ENCODE measurements at regions not wholly inside any gene's neighbourhood (a gene's known extent, or its start where the extent isn't known, plus 50 kb on each side); places are given as distances from the start of the nearest gene placed in this dataset.

DNA sequence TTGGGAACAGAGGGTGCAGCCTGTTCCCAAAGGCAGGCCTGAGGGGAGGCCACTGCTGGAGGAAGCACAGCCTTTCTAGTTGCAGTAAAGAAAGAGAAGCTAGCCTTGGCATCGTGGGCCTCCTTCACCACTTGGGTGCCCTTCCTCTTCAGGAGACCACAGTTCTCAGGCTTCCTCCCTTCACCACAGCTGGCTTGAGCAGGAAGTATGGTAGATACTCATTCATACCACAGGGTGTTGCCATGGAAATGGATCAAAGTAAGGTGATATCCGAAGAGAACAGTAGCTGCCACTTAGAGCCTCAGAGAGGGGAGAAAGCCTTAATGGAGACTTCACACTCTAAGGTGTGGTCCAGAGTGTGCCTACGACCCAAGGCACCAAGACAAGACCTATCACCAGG, 120.4 kb upstream of the RIPOR2 start:
- no TSS peak for BruUV-seq (replicated peaks)
- H3K4me1 Mint-ChIP-seq (ENCODE audit: insufficient read depth, unreplicated experiment) = peaks cover 6% of the 10 kb centered on the region
- intact Hi-C loops (cut with micrococcal nuclease) = no loop called here
- H3K9me3 Mint-ChIP-seq (ENCODE audit: unreplicated experiment) = peaks cover 4% of the 10 kb centered on the region
- ChIA-PET CTCF (no interaction called here), POLR2A (no interaction called here)
- no peaks in the 10 kb centered on the region for H3K36me3 Mint-ChIP-seq (ENCODE audit: insufficient read depth, unreplicated experiment)
- H3K4me3 Mint-ChIP-seq (ENCODE audit: unreplicated experiment) = no peak overlapping the region
- H3K27me3 Mint-ChIP-seq (ENCODE audit: insufficient read depth, unreplicated experiment) = no peaks in the 10 kb centered on the region
- DNase-seq (ENCODE audit: unreplicated experiment) = no peak
- TF ChIP-seq CTCF (IDR thresholded peaks at IDR 0.05; ENCODE audit: unreplicated experiment) = no peak
- no peak overlapping the region for H3K27ac Mint-ChIP-seq (ENCODE audit: low read depth, unreplicated experiment)

DNA sequence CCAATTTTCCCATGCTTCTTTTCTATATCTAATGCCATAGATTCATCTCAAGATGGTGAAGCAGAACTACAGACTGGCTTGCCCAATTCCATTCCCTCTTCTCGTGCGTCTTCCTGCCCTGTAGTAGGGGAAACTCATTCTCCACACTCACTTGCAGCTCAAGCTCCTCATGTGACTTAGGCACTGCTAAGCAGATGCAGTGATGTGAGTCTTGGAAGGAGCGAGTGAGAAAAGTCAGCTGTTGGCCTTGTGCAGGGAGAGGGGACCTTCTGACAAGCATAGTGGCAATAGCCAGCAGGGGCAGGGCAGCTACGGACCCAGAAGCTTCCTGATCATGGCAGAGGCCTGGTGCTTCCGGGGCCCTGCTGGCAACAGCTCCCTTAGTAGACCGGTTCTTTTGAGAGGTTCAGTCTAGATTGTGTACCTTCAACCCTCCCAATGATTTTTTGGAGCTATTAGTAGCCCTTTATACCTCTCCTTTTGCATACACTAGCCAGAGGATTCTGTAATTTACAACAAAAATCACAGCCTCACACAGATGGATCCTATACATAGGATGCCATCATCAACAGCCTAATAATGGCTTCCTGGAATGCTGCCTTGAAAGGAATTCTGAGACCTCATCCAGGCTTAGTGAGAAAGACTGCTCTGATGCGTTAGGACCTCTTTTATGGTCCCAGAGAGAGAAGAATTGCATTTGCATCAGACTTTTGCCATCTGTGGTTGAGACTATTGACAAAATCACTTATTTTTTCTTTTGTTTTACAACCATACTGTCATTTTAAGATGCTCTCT, 121.5 kb upstream of the RIPOR2 start:
- H3K27me3 Mint-ChIP-seq (ENCODE audit: insufficient read depth, unreplicated experiment) = no peaks in the 10 kb centered on the region
- no TSS peak for BruUV-seq (replicated peaks)
- H3K27ac Mint-ChIP-seq (ENCODE audit: low read depth, unreplicated experiment) = no peak overlapping the region
- no peaks in the 10 kb centered on the region for H3K36me3 Mint-ChIP-seq (ENCODE audit: insufficient read depth, unreplicated experiment)
- POLR2A ChIA-PET = no interaction called here
- CTCF ChIA-PET = interaction anchor here (0.5 kb wide), 1 partner anchor 19 kb away, joined by 4 read pairs; no protein-coding TSS in a partner anchor
- intact Hi-C loops (cut with micrococcal nuclease) = no loop called here
- peaks cover 6% of the 10 kb centered on the region for H3K9me3 Mint-ChIP-seq (ENCODE audit: unreplicated experiment)
- H3K4me3 Mint-ChIP-seq (ENCODE audit: unreplicated experiment) = no peak overlapping the region
- peaks cover 2% of the 10 kb centered on the region for H3K4me1 Mint-ChIP-seq (ENCODE audit: insufficient read depth, unreplicated experiment)
- no peak for DNase-seq (ENCODE audit: unreplicated experiment)
- TF ChIP-seq CTCF (IDR thresholded peaks at IDR 0.05; ENCODE audit: unreplicated experiment) = no peak

- H3K4me1 Mint-ChIP-seq (ENCODE audit: insufficient read depth, unreplicated experiment) = no peaks in the 10 kb centered on the region
- intact Hi-C loops (cut with micrococcal nuclease) = no loop called here
- H3K4me3 Mint-ChIP-seq (ENCODE audit: unreplicated experiment) = no peak overlapping the region
- no peak for DNase-seq (ENCODE audit: unreplicated experiment)
- no peaks in the 10 kb centered on the region for H3K27me3 Mint-ChIP-seq (ENCODE audit: insufficient read depth, unreplicated experiment)
- H3K36me3 Mint-ChIP-seq (ENCODE audit: insufficient read depth, unreplicated experiment) = no peaks in the 10 kb centered on the region
- H3K9me3 Mint-ChIP-seq (ENCODE audit: unreplicated experiment) = peaks cover 6% of the 10 kb centered on the region
- TF ChIP-seq CTCF (IDR thresholded peaks at IDR 0.05; ENCODE audit: unreplicated experiment) = no peak
- BruUV-seq (replicated peaks) = no TSS peak
- POLR2A ChIA-PET = no interaction called here
- H3K27ac Mint-ChIP-seq (ENCODE audit: low read depth, unreplicated experiment) = no peak overlapping the region
- CTCF ChIA-PET = no interaction called here
Observed at GRCh38 chr6:25058441-25058840, 122.7 kb upstream of the RIPOR2 start.

- H3K27me3 Mint-ChIP-seq (ENCODE audit: insufficient read depth, unreplicated experiment) = no peaks in the 10 kb centered on the region
- H3K4me1 Mint-ChIP-seq (ENCODE audit: insufficient read depth, unreplicated experiment) = no peaks in the 10 kb centered on the region
- H3K4me3 Mint-ChIP-seq (ENCODE audit: unreplicated experiment) = no peak overlapping the region
- TF ChIP-seq CTCF (IDR thresholded peaks at IDR 0.05; ENCODE audit: unreplicated experiment) = no peak
- ChIA-PET CTCF (interaction anchor here (0.7 kb wide), 1 partner anchor 11 kb away, joined by 5 read pairs; no protein-coding TSS in a partner anchor), POLR2A (no interaction called here)
- H3K9me3 Mint-ChIP-seq (ENCODE audit: unreplicated experiment) = peaks cover 6% of the 10 kb centered on the region
- H3K36me3 Mint-ChIP-seq (ENCODE audit: insufficient read depth, unreplicated experiment) = no peaks in the 10 kb centered on the region
- no peak for DNase-seq (ENCODE audit: unreplicated experiment)
- H3K27ac Mint-ChIP-seq (ENCODE audit: low read depth, unreplicated experiment) = no peak overlapping the region
- no TSS peak for BruUV-seq (replicated peaks)
- intact Hi-C loops (cut with micrococcal nuclease) = no loop called here
Observed at GRCh38 chr6:25058941-25059340, 123.2 kb upstream of the RIPOR2 start.
